Skeletal muscle tissue (tissue), 3 donors: ENCODE measurements at regions not wholly inside any gene's neighbourhood (a gene's known extent, or its start where the extent isn't known, plus 50 kb on each side); places are given as distances from the start of the nearest gene placed in this dataset.

Source experiments
- H3K27ac ChIP-seq: one replicate; pipeline ENCODE4 v1.7.0; 2013; ENCODE audit warnings: mild to moderate bottlenecking, low read depth, low read length, inconsistent platforms
- H3K27me3 ChIP-seq, 3 donors: one replicate each; pipeline ENCODE4 v1.7.0; 2013; ENCODE audit warnings: low read length in 3 of 3; ENCODE audit not compliant: control insufficient read depth in 3 of 3, insufficient read depth in 3 of 3
- H3K36me3 ChIP-seq, 3 donors: one replicate each; pipeline ENCODE4 v1.7.0; 2013; ENCODE audit warnings: low read length in 3 of 3; ENCODE audit not compliant: control insufficient read depth in 3 of 3, insufficient read depth in 3 of 3
- H3K4me1 ChIP-seq, 3 donors: one replicate each; pipeline ENCODE4 v1.7.0; 2013; ENCODE audit warnings: low read length in 3 of 3, mild to moderate bottlenecking in 3 of 3; ENCODE audit not compliant: control insufficient read depth in 3 of 3, insufficient read depth in 3 of 3
- H3K4me3 ChIP-seq, 3 donors: one replicate each; pipeline ENCODE4 v1.7.0; 2013; ENCODE audit warnings: low read length in 3 of 3
- H3K9ac ChIP-seq, 3 donors: one replicate each; pipeline ENCODE4 v1.7.0; 2013; ENCODE audit warnings: low read length in 3 of 3, mild to moderate bottlenecking in 3 of 3, moderate library complexity in 2 of 3, low read depth in 1 of 3
- H3K9me3 ChIP-seq, 3 donors: one replicate each; pipeline ENCODE4 v1.7.0; 2013; ENCODE audit warnings: low read length in 3 of 3; ENCODE audit not compliant: control insufficient read depth in 3 of 3
- donor health status: Osteomylitis.

GRCh38 chr13:100942742-100943141 lies 268.1 kb upstream of the TMTC4 start:
- H3K9ac ChIP-seq: no peak overlapping the region

GRCh38 chr13:100941377-100942368 lies 267.1 kb upstream of the TMTC4 start:
- H3K27ac ChIP-seq: no peak overlapping the region
- no peaks in the 10 kb centered on the region for H3K27me3 ChIP-seq
- H3K4me1 ChIP-seq: no peaks in the 10 kb centered on the region
- no peaks in the 10 kb centered on the region for H3K36me3 ChIP-seq
- H3K9me3 ChIP-seq: no peaks in the 10 kb centered on the region
- H3K4me3 ChIP-seq: no peak overlapping the region
- H3K9ac ChIP-seq: no peak overlapping the region

More at GRCh38 chr13:100942742-100943141, 268.1 kb upstream of the TMTC4 start:
- no peaks in the 10 kb centered on the region for H3K4me1 ChIP-seq
- no peaks in the 10 kb centered on the region for H3K9me3 ChIP-seq
- no peaks in the 10 kb centered on the region for H3K36me3 ChIP-seq
- H3K4me3 ChIP-seq: no peak overlapping the region
- no peak overlapping the region for H3K27ac ChIP-seq
- H3K27me3 ChIP-seq: no peaks in the 10 kb centered on the region

- Histone ChIP-seq H3K4me3 (no peak overlapping the region), H3K27me3 (no peaks in the 10 kb centered on the region), H3K4me1 (no peaks in the 10 kb centered on the region), H3K9me3 (no peaks in the 10 kb centered on the region), H3K9ac (no peak overlapping the region), H3K36me3 (no peaks in the 10 kb centered on the region), H3K27ac (no peak overlapping the region)
Observed at GRCh38 chr13:100940658-100941057, 266.1 kb upstream of the TMTC4 start.

GRCh38 chr13:100933841-100934240 lies 259.2 kb upstream of the TMTC4 start:
- no peaks in the 10 kb centered on the region for H3K27me3 ChIP-seq
- no peak overlapping the region for H3K4me3 ChIP-seq
- H3K9me3 ChIP-seq: peaks cover 0 to 6% (median 0%) of the 10 kb centered on the region in 3 donors
- no peaks in the 10 kb centered on the region for H3K36me3 ChIP-seq
- H3K9ac ChIP-seq: no peak overlapping the region
- H3K4me1 ChIP-seq: no peaks in the 10 kb centered on the region
- no peak overlapping the region for H3K27ac ChIP-seq

- H3K9me3 ChIP-seq: no peaks in the 10 kb centered on the region
Observed at GRCh38 chr13:100922599-100922998, 248.0 kb upstream of the TMTC4 start.

GRCh38 chr13:100921139-100921538 lies 246.5 kb upstream of the TMTC4 start:
- no peaks in the 10 kb centered on the region for H3K9me3 ChIP-seq
- no peak overlapping the region for H3K27ac ChIP-seq
- H3K36me3 ChIP-seq: no peaks in the 10 kb centered on the region
- no peak overlapping the region for H3K4me3 ChIP-seq
- no peaks in the 10 kb centered on the region for H3K4me1 ChIP-seq
- no peak overlapping the region for H3K9ac ChIP-seq
- no peaks in the 10 kb centered on the region for H3K27me3 ChIP-seq

More at GRCh38 chr13:100922599-100922998, 248.0 kb upstream of the TMTC4 start:
- Histone ChIP-seq H3K27me3 (no peaks in the 10 kb centered on the region), H3K4me1 (no peaks in the 10 kb centered on the region), H3K4me3 (no peak overlapping the region), H3K9ac (no peak overlapping the region), H3K36me3 (no peaks in the 10 kb centered on the region), H3K27ac (no peak overlapping the region)

- no peaks in the 10 kb centered on the region for H3K36me3 ChIP-seq
- no peaks in the 10 kb centered on the region for H3K9me3 ChIP-seq
- no peaks in the 10 kb centered on the region for H3K4me1 ChIP-seq
- H3K27ac ChIP-seq: no peak overlapping the region
- H3K27me3 ChIP-seq: no peaks in the 10 kb centered on the region
- no peak overlapping the region for H3K9ac ChIP-seq
- no peak overlapping the region for H3K4me3 ChIP-seq
Observed at GRCh38 chr13:100917011-100917410, 242.4 kb upstream of the TMTC4 start.

GRCh38 chr13:100913143-100913542 lies 238.5 kb upstream of the TMTC4 start:
- Histone ChIP-seq H3K27ac (no peak overlapping the region), H3K4me1 (no peaks in the 10 kb centered on the region), H3K36me3 (no peaks in the 10 kb centered on the region), H3K27me3 (peaks cover 0 to 5% (median 0%) of the 10 kb centered on the region in 3 donors), H3K4me3 (no peak overlapping the region), H3K9ac (no peak overlapping the region), H3K9me3 (no peaks in the 10 kb centered on the region)

- Histone ChIP-seq H3K4me1 (no peaks in the 10 kb centered on the region), H3K27ac (no peak overlapping the region), H3K4me3 (no peak overlapping the region), H3K36me3 (no peaks in the 10 kb centered on the region), H3K9ac (no peak overlapping the region), H3K9me3 (no peaks in the 10 kb centered on the region), H3K27me3 (peaks cover 0 to 5% (median 0%) of the 10 kb centered on the region in 3 donors)
Observed at GRCh38 chr13:100904293-100904976, 229.8 kb upstream of the TMTC4 start.

- H3K36me3 ChIP-seq: no peaks in the 10 kb centered on the region
- no peaks in the 10 kb centered on the region for H3K4me1 ChIP-seq
- H3K9ac ChIP-seq: no peak overlapping the region
- H3K27ac ChIP-seq: no peak overlapping the region
- no peaks in the 10 kb centered on the region for H3K9me3 ChIP-seq
- no peak overlapping the region for H3K4me3 ChIP-seq
- H3K27me3 ChIP-seq: no peaks in the 10 kb centered on the region
Observed at GRCh38 chr13:100899720-100900316, 225.2 kb upstream of the TMTC4 start.
